ENCODE measurements at regions not wholly inside any gene's neighbourhood (a gene's known extent, or its start where the extent isn't known, plus 50 kb on each side); places are given as distances from the start of the nearest gene placed in this dataset.

- Mint-ChIP-seq H3K27me3 (no peaks in the 10 kb centered on the region), H3K27ac (no peak overlapping the region), H3K9me3 (no peaks in the 10 kb centered on the region), H3K4me3 (no peak overlapping the region), H3K4me1 (ENCODE audit: low read depth) (no peaks in the 10 kb centered on the region), H3K36me3 (ENCODE audit: low read depth) (no peaks in the 10 kb centered on the region)
- intact Hi-C loops (cut with DNase I, micrococcal nuclease), result no loop called here
- Histone ChIP-seq H3K9me3 (ENCODE audit: control insufficient read depth in 1 of 2, insufficient read depth in 1 of 2, low read length in 2 of 2) (no peaks in the 10 kb centered on the region), H3K36me3 (ENCODE audit: insufficient read depth, low read length) (no peaks in the 10 kb centered on the region), H3K4me1 (ENCODE audit: insufficient read depth, low read length) (no peaks in the 10 kb centered on the region), H3K27me3 (ENCODE audit: control insufficient read depth in 1 of 2, insufficient read depth in 2 of 2, low read length in 2 of 2) (no peaks in the 10 kb centered on the region), H3K27ac (ENCODE audit: low read depth in 1 of 2, low read length in 2 of 2) (no peak overlapping the region), H3K4me3 (ENCODE audit: low read length) (no peak overlapping the region)
- ChIA-PET POLR2A (no interaction called here), CTCF (no interaction called here)
- DNase-seq (no peak), ATAC-seq (ENCODE audit: poor library complexity) (no peak)
- TF ChIP-seq CTCF (IDR thresholded peaks at IDR 0.05), result no peak
Measured at GRCh38 chr1:82695443-82695842, 894.7 kb downstream of the ADGRL2 start.

- H3K9me3 ChIP-seq (ENCODE audit: control insufficient read depth in 1 of 2, insufficient read depth in 1 of 2, low read length in 2 of 2), result peaks cover 0 to 7% of the 10 kb centered on the region in 2 experiments
- no peaks in the 10 kb centered on the region for H3K27me3 ChIP-seq (ENCODE audit: control insufficient read depth in 1 of 2, insufficient read depth in 2 of 2, low read length in 2 of 2)
- H3K36me3 ChIP-seq (ENCODE audit: insufficient read depth, low read length), result no peaks in the 10 kb centered on the region
- peaks cover 10% of the 10 kb centered on the region for H3K9me3 Mint-ChIP-seq
- CTCF ChIA-PET, result no interaction called here
- no peaks in the 10 kb centered on the region for H3K36me3 Mint-ChIP-seq (ENCODE audit: low read depth)
- no peak for TF ChIP-seq CTCF (IDR thresholded peaks at IDR 0.05)
- no peak overlapping the region for H3K4me3 ChIP-seq (ENCODE audit: low read length)
- no peak overlapping the region for H3K27ac ChIP-seq (ENCODE audit: low read depth in 1 of 2, low read length in 2 of 2)
- H3K27me3 Mint-ChIP-seq, result no peaks in the 10 kb centered on the region
- no peak for DNase-seq
- intact Hi-C loops (cut with DNase I, micrococcal nuclease), result no loop called here
- no peak overlapping the region for H3K27ac Mint-ChIP-seq
- H3K4me1 Mint-ChIP-seq (ENCODE audit: low read depth), result no peaks in the 10 kb centered on the region
- POLR2A ChIA-PET, result no interaction called here
- no peak for ATAC-seq (ENCODE audit: poor library complexity)
- H3K4me1 ChIP-seq (ENCODE audit: insufficient read depth, low read length), result no peaks in the 10 kb centered on the region
- H3K4me3 Mint-ChIP-seq, result no peak overlapping the region
Measured at GRCh38 chr1:82690411-82690810, 889.7 kb downstream of the ADGRL2 start.

GRCh38 chr1:82689217-82689616 lies 888.5 kb downstream of the ADGRL2 start:
- H3K4me1 ChIP-seq (ENCODE audit: insufficient read depth, low read length), result no peaks in the 10 kb centered on the region
- no peaks in the 10 kb centered on the region for H3K36me3 ChIP-seq (ENCODE audit: insufficient read depth, low read length)
- no peak overlapping the region for H3K4me3 ChIP-seq (ENCODE audit: low read length)
- ChIA-PET CTCF (no interaction called here), POLR2A (no interaction called here)
- H3K4me3 Mint-ChIP-seq, result no peak overlapping the region
- H3K36me3 Mint-ChIP-seq (ENCODE audit: low read depth), result no peaks in the 10 kb centered on the region
- DNase-seq, result no peak
- intact Hi-C loops (cut with DNase I, micrococcal nuclease), result no loop called here
- no peak for TF ChIP-seq CTCF (IDR thresholded peaks at IDR 0.05)
- H3K27ac ChIP-seq (ENCODE audit: low read depth in 1 of 2, low read length in 2 of 2), result no peak overlapping the region
- no peak for ATAC-seq (ENCODE audit: poor library complexity)
- H3K27me3 Mint-ChIP-seq, result no peaks in the 10 kb centered on the region
- H3K27ac Mint-ChIP-seq, result no peak overlapping the region
- H3K27me3 ChIP-seq (ENCODE audit: control insufficient read depth in 1 of 2, insufficient read depth in 2 of 2, low read length in 2 of 2), result no peaks in the 10 kb centered on the region
- H3K4me1 Mint-ChIP-seq (ENCODE audit: low read depth), result no peaks in the 10 kb centered on the region
- peaks cover 10% of the 10 kb centered on the region for H3K9me3 Mint-ChIP-seq
- peaks cover 0 to 7% of the 10 kb centered on the region in 2 experiments for H3K9me3 ChIP-seq (ENCODE audit: control insufficient read depth in 1 of 2, insufficient read depth in 1 of 2, low read length in 2 of 2)
